ENCODE measurements at regions not wholly inside any gene's neighbourhood (a gene's known extent, or its start where the extent isn't known, plus 50 kb on each side); places are given as distances from the start of the nearest gene placed in this dataset.

- intact Hi-C loops (cut with DNase I) = no loop called here
These were observed 125.7 kb upstream of the CDK1 start for GRCh38 chr10:60652628-60653027.

GRCh38 chr10:60650378-60650800 lies 127.9 kb upstream of the CDK1 start:
- intact Hi-C loops (cut with DNase I) = no loop called here
- H3K27me3 ChIP-seq = no peaks in the 10 kb centered on the region
- DNase-seq = no peak
- H3K9me3 ChIP-seq = no peaks in the 10 kb centered on the region
- no peak for TF ChIP-seq CTCF (IDR thresholded peaks at IDR 0.05)
- TF ChIP-seq POLR2A (IDR thresholded peaks at IDR 0.05) = no peak
- H3K27ac ChIP-seq = peak overlapping the region in 2 of 3 donors; percentile 69 to 72
- no peak overlapping the region for H3K4me3 ChIP-seq (replicated peaks in 1 of 3)
- peaks cover 23 to 28% of the 10 kb centered on the region in 2 donors for H3K4me1 ChIP-seq
- no peaks in the 10 kb centered on the region for H3K36me3 ChIP-seq

More at GRCh38 chr10:60652628-60653027, 125.7 kb upstream of the CDK1 start:
- DNase-seq = no peak
- TF ChIP-seq POLR2A (IDR thresholded peaks at IDR 0.05) (no peak), CTCF (IDR thresholded peaks at IDR 0.05) (no peak)
- H3K27ac ChIP-seq = no peak overlapping the region
- 87 to 91% methylated on average over 6 of the region's 6 CpGs for WGBS, 2 donors
- H3K4me1 ChIP-seq = peaks cover 15 to 22% of the 10 kb centered on the region in 2 donors
- H3K4me3 ChIP-seq (replicated peaks in 1 of 3) = no peak overlapping the region
- no peaks in the 10 kb centered on the region for H3K36me3 ChIP-seq
- H3K9me3 ChIP-seq = no peaks in the 10 kb centered on the region
- no peaks in the 10 kb centered on the region for H3K27me3 ChIP-seq

- H3K27me3 ChIP-seq = no peaks in the 10 kb centered on the region
- H3K9me3 ChIP-seq = no peaks in the 10 kb centered on the region
- peaks cover 23 to 28% of the 10 kb centered on the region in 2 donors for H3K4me1 ChIP-seq
- intact Hi-C loops (cut with DNase I) = loop anchor here (5.0 kb wide), 1 partner anchor 202 kb away; no protein-coding TSS in a partner anchor
- peak; percentile 42 to 60 for DNase-seq
- H3K27ac ChIP-seq = peak overlapping the region; percentile 69 to 79 (median 72)
- WGBS, 2 donors = 46 to 58% methylated on average over 4 of the region's 4 CpGs
- H3K36me3 ChIP-seq = no peaks in the 10 kb centered on the region
- no peak for TF ChIP-seq CTCF (IDR thresholded peaks at IDR 0.05)
- no peak for TF ChIP-seq POLR2A (IDR thresholded peaks at IDR 0.05)
- H3K4me3 ChIP-seq (replicated peaks in 1 of 3) = no peak overlapping the region
These were observed 128.5 kb upstream of the CDK1 start for GRCh38 chr10:60649485-60650377.

GRCh38 chr10:60648761-60649160 lies 129.5 kb upstream of the CDK1 start:
- intact Hi-C loops (cut with DNase I) = loop anchor here (5.0 kb wide), 1 partner anchor 201 kb away; no protein-coding TSS in a partner anchor
- Histone ChIP-seq H3K4me1 (peaks cover 23 to 32% of the 10 kb centered on the region in 2 donors), H3K36me3 (no peaks in the 10 kb centered on the region), H3K9me3 (no peaks in the 10 kb centered on the region), H3K27ac (peak overlapping the region; percentile 69 to 79 (median 72)), H3K4me3 (replicated peaks in 1 of 3) (no peak overlapping the region), H3K27me3 (no peaks in the 10 kb centered on the region)
- TF ChIP-seq POLR2A (IDR thresholded peaks at IDR 0.05) (peak in 1 of 2 donors; percentile 42), CTCF (IDR thresholded peaks at IDR 0.05) (no peak)
- DNase-seq = peak; percentile 80
- WGBS, 2 donors = 49 to 57% methylated on average over 2 of the region's 2 CpGs
